AG04449 (cell line): ENCODE measurements at regions not wholly inside any gene's neighbourhood (a gene's known extent, or its start where the extent isn't known, plus 50 kb on each side); places are given as distances from the start of the nearest gene placed in this dataset.

Experiments used
- CTCF ChIA-PET: fragments of 350-600 bp; formaldehyde crosslinking; extraction: SDS; loops from one replicate; lab custom pipeline; 2021; ENCODE audit warnings: antibody characterized with exemption; lab: Yijun Ruan, JAX
- POLR2A ChIA-PET: fragments of 400-600, 350-600 bp; formaldehyde crosslinking; extraction: SDS; loops from one replicate; lab custom pipeline; 2020; ENCODE audit warnings: antibody characterized with exemption, inconsistent platforms; lab: Yijun Ruan, JAX
- DNase-seq: peaks from one replicate; pipeline ENCODE4 v3.0.0-alpha.2; 2010; ENCODE audit warnings: low read depth, low spot score
- H3K4me3 ChIP-seq: 2 replicates; pipeline ENCODE4 v1.5.1; 2011; ENCODE audit warnings: low read depth, mild to moderate bottlenecking, control low read depth, low read length
- CTCF ChIP-seq: IDR thresholded peaks from one replicate; pipeline ENCODE4 v1.5.1; 2011; ENCODE audit warnings: mild to moderate bottlenecking, moderate library complexity, low read length, control low read depth, inconsistent platforms; ENCODE audit not compliant: insufficient read depth; ENCODE audit errors: missing control alignments

GRCh38 chr12:18969512-18969911, 160.0 kb upstream of the PLEKHA5 start:
- POLR2A ChIA-PET, result no interaction called here

DNA sequence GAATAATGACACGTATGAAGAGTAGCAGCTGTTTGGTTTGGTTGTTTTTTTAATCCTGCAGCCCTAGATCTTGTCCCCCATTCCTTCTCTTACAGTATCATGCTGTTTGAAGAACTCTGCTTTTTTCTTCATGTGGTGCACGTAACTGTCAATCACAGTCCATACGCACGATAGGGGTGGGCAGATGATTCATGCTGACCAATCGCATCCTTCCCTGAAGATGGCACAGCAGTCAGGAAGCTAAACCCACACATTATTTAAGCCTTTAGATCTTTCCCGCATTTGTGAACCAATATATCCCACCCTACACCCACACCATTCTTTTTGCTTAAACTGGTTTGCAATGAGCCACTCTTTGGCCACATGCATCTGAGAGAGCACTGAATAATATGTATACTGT, 158.9 kb upstream of the PLEKHA5 start:
- H3K4me3 ChIP-seq, result no peak overlapping the region
- CTCF ChIA-PET, result interaction anchor here (1.4 kb wide), 1 partner anchor 9 kb away, joined by 3 read pairs; no protein-coding TSS in a partner anchor
- no peak for DNase-seq
- TF ChIP-seq CTCF, result no peak
- POLR2A ChIA-PET, result no interaction called here

More at GRCh38 chr12:18969512-18969911, 160.0 kb upstream of the PLEKHA5 start:
- H3K4me3 ChIP-seq, result no peak overlapping the region
- DNase-seq, result no peak
- CTCF ChIA-PET, result interaction anchor here (1.0 to 1.4 kb wide), 2 partner anchors 10 to 12 kb away, joined by 3 read pairs; no protein-coding TSS in a partner anchor
- no peak for TF ChIP-seq CTCF

GRCh38 chr12:18971932-18972331, 157.6 kb upstream of the PLEKHA5 start:
- ChIA-PET CTCF (no interaction called here), POLR2A (no interaction called here)
- H3K4me3 ChIP-seq, result no peak overlapping the region
- no peak for TF ChIP-seq CTCF
- DNase-seq, result no peak

GRCh38 chr12:18975933-18976332, 153.6 kb upstream of the PLEKHA5 start:
- ChIA-PET POLR2A (no interaction called here), CTCF (no interaction called here)
- DNase-seq, result no peak
- no peak overlapping the region for H3K4me3 ChIP-seq
- TF ChIP-seq CTCF, result no peak

- no peak for TF ChIP-seq CTCF
- ChIA-PET POLR2A (no interaction called here), CTCF (interaction anchor here (1.3 kb wide), 1 partner anchor 9 kb away, joined by 3 read pairs; no protein-coding TSS in a partner anchor)
- DNase-seq, result no peak
- H3K4me3 ChIP-seq, result no peak overlapping the region
Measured at GRCh38 chr12:18979401-18980126, 150.0 kb upstream of the PLEKHA5 start.

DNA sequence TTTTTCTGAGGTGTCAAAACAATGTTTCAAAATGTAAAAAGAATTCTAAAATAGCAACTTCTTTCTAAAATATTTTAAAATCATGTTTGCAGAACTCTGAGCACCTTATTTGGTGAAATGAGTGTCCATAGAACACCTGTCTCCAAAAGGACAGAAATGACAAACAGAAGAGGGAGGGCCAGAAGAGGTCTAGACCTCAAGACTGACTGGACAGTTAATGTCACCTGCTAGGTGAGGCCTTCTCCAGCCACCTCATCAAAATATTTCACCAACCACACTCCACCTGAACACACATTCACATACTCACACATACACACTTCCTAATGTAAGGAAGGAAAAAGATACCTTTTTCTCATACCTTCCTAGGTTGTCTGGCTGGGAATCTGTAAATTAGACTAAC, 147.8 kb upstream of the PLEKHA5 start:
- ChIA-PET CTCF (interaction anchor here (1.2 kb wide), 1 partner anchor 13 kb away, joined by 3 read pairs; no protein-coding TSS in a partner anchor), POLR2A (no interaction called here)
- DNase-seq, result no peak
- no peak for TF ChIP-seq CTCF
- no peak overlapping the region for H3K4me3 ChIP-seq
